ENCODE measurements at regions not wholly inside any gene's neighbourhood (a gene's known extent, or its start where the extent isn't known, plus 50 kb on each side); places are given as distances from the start of the nearest gene placed in this dataset.

GRCh38 chr10:111203615-111204014 lies 126.8 kb downstream of the ADRA2A start:
- DNase-seq: no peak

GRCh38 chr10:111204838-111205237 lies 128.0 kb downstream of the ADRA2A start:
- no peak for DNase-seq

- no peak for DNase-seq
These were observed 129.7 kb downstream of the ADRA2A start for GRCh38 chr10:111206521-111206920.

- no peak for DNase-seq
These were observed 130.7 kb downstream of the ADRA2A start for GRCh38 chr10:111207500-111207899.

- DNase-seq: no peak
These were observed 132.1 kb downstream of the ADRA2A start for GRCh38 chr10:111208951-111209350.

- no peak for DNase-seq
These were observed 132.9 kb downstream of the ADRA2A start for GRCh38 chr10:111209692-111210091.

- DNase-seq: no peak
These were observed 134.4 kb downstream of the ADRA2A start for GRCh38 chr10:111211241-111211640.

GRCh38 chr10:111211706-111212105 lies 134.9 kb downstream of the ADRA2A start:
- DNase-seq: no peak

GRCh38 chr10:111221682-111222480 lies 145.1 kb downstream of the ADRA2A start:
- no peak for DNase-seq

- DNase-seq: no peak
These were observed 146.1 kb downstream of the ADRA2A start for GRCh38 chr10:111222961-111223360.

GRCh38 chr10:111231779-111232178 lies 154.9 kb downstream of the ADRA2A start:
- DNase-seq: no peak

- no peak for DNase-seq
These were observed 156.6 kb downstream of the ADRA2A start for GRCh38 chr10:111233439-111233838.

- DNase-seq: no peak
These were observed 157.5 kb downstream of the ADRA2A start for GRCh38 chr10:111234234-111234913.

- DNase-seq: no peak
These were observed 158.1 kb downstream of the ADRA2A start for GRCh38 chr10:111234914-111235302.

GRCh38 chr10:111240348-111240747 lies 163.5 kb downstream of the ADRA2A start:
- no peak for DNase-seq

- DNase-seq: no peak
These were observed 166.3 kb downstream of the ADRA2A start for GRCh38 chr10:111243126-111243525.

GRCh38 chr10:111246136-111246535 lies 169.3 kb downstream of the ADRA2A start:
- no peak for DNase-seq

- DNase-seq: no peak
These were observed 170.1 kb downstream of the ADRA2A start for GRCh38 chr10:111246814-111247452.

- DNase-seq: no peak
These were observed 171.1 kb downstream of the ADRA2A start for GRCh38 chr10:111247781-111248389.

- DNase-seq: no peak
These were observed 173.1 kb downstream of the ADRA2A start for GRCh38 chr10:111249925-111250324.

GRCh38 chr10:111261081-111261615 lies 184.3 kb downstream of the ADRA2A start:
- DNase-seq: no peak

- no peak for DNase-seq
These were observed 188.5 kb downstream of the ADRA2A start for GRCh38 chr10:111265341-111265740.

GRCh38 chr10:111266165-111266564 lies 189.3 kb downstream of the ADRA2A start:
- no peak for DNase-seq
